Ovary (tissue), 3 donors: ENCODE measurements at regions not wholly inside any gene's neighbourhood (a gene's known extent, or its start where the extent isn't known, plus 50 kb on each side); places are given as distances from the start of the nearest gene placed in this dataset.

ENCODE experiments used
- CTCF ChIP-seq, 3 donors: fragments of 450-650 bp in 2 of 3; fragments of 200-600 bp in 1 of 3; IDR thresholded peaks; one replicate each; pipeline versions ENCODE4 v1.5.1 to v1.8.0; 2016 to 2022; ENCODE audit warnings: antibody characterized with exemption in 3 of 3, mild to moderate bottlenecking in 1 of 3
- EP300 ChIP-seq: sonication (generic); formaldehyde crosslinking; IDR thresholded peaks from one replicate; pipeline ENCODE4 v1.6.1; 2017; ENCODE audit warnings: antibody characterized with exemption
- donor health status: DM: no; HTN: no; CAD: no.

- TF ChIP-seq CTCF (IDR thresholded peaks at IDR 0.05) (no peak), EP300 (no peak)
Observed at GRCh38 chr14:98176892-98177291, 1095.1 kb downstream of the BCL11B start.
